GM19240 (cell line): ENCODE measurements at regions not wholly inside any gene's neighbourhood (a gene's known extent, or its start where the extent isn't known, plus 50 kb on each side); places are given as distances from the start of the nearest gene placed in this dataset.

Source experiments
- DNase-seq: peaks from one replicate; pipeline ENCODE4 v3.0.0; 2011; ENCODE audit warnings: low spot score; ENCODE audit not compliant: insufficient read length

DNA sequence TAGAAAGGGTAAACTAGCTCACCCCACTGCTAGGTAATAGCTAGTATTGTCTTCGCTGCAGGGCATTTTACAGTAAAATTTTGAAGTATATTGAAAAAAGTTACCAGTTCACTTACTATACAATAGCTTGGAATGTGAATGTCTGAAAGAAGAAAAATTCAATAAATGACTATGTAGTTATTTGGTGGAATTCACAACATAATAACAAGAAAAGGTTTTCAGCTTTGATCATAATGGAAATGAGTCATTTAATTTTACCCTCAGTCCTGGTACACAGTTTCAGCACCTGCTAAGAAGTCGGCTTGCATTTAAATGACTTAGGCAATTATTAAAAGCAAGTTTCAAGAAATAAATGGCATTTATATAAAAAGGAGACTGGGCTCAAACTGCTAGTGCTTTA, 90.4 kb downstream of the NUP35 start:
- DNase-seq: no peak

DNA sequence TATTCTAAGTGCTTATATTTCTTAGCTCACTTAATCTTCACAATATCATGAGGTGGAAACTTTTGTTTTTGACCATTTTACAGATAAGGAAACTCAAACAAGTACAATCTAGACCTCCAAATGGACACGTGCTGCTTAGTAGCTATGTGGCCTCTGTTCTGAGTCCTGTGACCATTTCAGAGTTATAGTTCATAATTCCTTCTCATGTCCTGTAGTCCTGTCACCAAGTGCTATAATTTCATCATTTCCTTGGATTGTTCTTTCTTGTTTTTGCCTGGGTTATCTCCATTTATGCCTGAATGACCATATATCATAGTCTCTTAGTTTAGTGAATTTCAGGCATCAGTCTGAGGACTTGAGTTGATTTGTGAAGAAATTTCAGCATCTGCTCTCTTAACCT, 91.7 kb downstream of the NUP35 start:
- no peak for DNase-seq

DNA sequence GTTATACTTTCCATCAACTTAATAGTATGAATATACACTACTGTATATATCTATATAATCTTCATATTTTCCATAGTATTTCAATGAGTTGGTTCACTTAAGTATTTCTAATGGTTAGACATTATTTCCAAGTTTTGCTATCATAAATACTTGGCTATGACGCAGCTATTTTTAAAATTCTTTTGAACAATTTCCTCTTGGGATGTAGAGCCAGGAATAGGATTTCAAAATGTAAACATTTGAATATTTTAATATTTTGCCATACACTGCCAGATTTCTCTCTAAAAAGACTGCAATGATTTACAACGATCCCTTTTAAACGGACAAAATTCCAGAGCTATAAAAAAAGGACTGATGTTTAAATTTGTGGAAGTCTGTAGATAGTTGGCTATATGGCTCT, 95.6 kb downstream of the NUP35 start:
- DNase-seq: no peak

DNA sequence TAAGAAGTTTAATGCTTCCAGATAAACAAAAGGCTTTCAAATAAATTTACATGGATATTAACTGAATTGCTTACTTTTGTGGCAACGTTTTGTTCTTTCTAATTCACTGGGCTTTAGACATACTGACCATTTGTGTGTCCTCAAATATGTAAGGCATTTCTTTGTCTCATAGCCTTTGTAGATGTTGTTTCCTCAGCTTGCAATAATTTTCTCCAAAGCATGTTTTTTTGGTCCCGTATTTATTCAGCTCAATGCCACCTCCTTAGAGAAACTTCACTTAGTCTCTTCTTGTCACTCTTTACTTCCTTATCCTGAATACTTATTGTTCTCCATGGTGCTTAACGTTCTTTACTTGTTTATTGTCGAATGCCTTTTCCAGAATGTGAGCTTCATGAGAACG, 98.5 kb downstream of the NUP35 start:
- no peak for DNase-seq

DNA sequence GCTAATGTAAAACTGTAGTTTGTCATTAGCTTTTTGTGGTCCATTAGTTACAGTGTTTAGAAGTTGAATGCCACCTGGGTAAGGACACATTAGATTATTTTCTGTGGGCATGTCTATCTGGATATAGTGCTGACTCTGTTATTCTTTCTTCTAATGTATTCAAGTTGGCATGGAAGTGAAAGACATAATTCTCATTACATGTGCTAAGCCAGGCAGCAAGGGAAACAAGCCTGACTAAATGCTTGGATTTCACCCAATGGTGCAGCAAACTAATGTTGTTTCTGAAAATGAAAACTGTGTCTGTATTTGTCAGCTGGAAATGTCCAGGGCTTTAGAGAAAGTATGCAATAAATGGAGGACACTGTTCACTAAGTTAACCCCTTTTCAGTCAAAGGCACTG, 100.7 kb downstream of the NUP35 start:
- DNase-seq: no peak

DNA sequence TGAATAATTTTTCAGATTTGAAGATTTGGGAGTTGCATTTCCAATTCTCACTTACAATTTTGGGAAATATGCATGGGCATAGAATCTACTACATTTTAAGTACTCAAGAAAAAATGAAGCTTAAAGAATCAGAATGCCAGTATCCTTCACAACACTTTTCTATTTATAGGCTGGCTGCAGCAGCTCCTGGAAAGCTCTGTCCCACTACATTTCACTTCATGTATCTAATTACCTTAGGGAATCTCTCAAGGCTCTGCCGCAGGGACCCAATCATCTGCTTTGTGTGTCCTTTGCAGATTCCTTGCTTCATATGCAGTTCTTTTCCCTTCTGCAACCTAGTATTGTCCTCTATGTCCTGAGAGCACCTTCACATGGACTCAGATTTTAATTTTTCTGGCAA, 102.9 kb downstream of the NUP35 start:
- no peak for DNase-seq

DNA sequence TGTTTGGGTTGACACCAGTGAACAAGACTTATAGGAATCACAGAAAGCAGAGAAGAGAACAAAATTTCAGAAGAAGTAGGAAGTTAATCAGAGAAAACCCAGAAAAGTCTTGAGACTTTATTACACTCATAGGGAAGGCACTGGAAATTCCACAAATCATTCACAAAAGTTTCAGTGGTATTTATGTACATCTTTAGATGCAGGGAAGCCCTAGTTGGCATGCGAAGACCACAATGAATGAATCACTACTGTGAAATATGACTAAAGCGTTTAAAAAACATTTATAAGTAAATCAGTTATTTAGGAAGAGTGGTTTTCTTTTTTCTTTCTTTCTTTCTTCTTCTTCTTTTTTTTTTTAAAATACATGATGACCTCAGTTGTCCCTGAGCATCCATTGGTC, 105.1 kb downstream of the NUP35 start:
- DNase-seq: no peak

DNA sequence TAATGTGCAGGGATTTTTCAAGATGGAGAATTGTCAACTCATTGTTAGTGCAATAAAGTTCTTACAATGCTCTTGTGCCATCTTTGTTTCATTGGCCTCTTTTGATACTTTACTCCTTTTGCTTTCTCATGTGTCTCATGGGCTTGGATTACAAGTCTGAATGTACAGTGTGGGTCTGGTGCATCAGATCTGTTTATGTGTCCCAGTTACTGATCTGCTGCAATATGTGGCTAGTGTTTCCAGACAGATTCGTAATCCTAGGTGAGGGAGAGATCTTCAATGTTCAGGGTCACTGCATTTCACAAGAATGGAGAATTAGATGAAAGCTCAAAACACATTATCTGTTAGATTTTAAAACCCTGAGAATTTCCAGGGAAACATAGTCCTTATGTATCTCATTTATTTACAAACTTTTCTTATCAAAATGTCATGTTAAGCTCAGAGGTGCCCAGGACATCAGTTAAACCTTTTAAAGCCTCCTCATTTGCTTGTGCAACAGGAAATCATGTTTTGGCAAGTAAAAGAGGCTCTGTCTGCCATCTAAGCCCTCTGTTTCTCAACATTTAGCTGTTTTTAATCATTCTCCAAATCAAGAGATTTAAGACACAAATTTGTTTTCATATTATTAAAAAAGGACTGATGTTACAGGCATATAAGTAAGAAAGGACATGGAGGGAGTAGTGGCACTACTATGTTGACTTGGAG, 108.1 kb downstream of the NUP35 start:
- no peak for DNase-seq

DNA sequence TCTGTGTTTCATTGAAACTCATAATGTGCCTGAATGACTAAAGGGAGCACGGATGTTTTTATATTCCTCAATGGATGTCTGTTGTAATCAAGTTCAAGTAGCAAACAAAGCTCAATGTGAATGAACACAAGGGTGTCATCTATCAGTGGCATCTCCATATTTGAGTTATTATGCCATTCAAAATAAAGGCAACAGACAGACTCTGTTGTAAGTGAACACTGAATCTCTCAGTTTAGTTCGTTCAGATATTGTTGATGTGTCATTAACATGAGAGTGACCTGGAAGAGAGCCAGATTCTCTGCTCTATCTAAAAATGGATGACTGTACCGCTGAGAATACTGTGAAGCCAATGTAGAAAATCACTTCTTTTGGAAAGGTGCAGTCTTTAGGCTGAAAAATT, 118.7 kb downstream of the NUP35 start:
- DNase-seq: no peak

DNA sequence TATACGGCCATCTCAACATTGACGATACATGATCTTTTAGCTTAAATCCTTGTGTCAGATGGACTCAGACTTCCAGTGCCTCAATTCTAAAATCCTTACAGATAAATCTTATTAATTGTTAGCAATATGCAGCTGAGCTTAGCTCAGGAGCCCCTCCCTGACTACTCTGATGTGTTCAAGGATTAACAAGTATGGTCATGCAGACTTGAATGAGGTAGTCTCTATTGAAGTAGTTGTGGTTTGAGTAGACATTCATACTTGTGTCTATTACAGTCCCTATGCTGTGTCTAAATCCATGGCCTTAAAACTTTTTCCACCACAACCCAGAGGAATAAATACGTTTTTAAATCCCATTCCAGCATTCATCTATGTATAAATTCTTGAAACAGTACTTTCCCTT, 119.5 kb downstream of the NUP35 start:
- DNase-seq: no peak

DNA sequence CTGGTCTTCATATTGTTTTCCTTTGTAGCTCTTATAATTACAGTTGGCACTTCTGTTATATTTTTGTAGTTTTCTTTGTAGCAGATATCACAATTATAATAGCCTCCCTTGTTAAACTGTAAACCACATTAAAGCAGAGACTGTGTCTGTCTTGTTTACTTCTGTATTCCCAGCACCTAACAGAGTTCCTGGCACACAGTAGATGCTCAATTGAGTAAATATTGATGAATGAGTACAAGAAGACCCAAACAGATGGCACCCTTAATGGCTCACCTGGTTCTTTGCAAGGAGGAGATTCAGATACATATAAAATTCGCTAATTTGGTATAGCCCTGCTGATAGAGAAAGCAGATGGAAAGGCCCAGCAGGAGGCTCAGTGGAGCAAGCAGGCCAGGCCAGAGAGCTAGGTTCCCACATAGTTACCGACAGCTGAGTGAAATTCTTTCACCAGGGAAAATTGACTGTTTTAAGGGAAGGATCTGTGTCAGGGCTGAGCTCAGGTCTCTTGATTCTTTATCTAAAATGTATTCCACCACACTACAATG, 120.1 kb downstream of the NUP35 start:
- DNase-seq: no peak

DNA sequence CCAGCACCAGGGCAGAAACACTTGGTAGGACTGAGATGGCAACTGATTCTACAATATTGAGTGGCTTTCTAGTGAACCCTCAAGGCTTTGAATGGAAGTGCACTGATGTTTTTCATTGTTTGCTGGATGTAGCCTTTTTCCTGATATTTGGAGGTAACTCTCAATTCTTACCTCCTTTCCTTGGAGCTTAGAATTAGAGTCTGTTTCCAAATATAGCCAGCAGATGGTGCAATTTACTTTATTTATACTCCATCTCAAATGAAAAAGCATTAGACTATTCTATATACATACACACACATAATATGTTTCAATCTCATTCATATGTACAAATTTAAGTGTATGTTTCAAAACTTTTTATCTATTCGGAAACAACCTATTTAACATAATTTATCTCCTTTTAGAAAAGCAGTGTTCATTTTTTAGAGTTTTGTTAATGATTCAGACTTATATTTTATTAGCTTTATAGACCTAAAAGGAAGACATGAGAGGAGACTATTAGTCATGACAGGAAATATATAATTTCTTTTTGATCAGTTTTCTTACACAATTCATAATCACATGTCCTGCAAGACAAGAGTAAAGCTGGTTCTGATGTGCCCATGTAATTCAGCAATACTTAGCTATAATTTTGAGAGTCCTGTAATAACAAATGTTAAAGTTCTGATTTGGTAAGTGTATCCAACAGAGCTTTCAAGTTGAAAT, 124.8 kb downstream of the NUP35 start:
- no peak for DNase-seq

DNA sequence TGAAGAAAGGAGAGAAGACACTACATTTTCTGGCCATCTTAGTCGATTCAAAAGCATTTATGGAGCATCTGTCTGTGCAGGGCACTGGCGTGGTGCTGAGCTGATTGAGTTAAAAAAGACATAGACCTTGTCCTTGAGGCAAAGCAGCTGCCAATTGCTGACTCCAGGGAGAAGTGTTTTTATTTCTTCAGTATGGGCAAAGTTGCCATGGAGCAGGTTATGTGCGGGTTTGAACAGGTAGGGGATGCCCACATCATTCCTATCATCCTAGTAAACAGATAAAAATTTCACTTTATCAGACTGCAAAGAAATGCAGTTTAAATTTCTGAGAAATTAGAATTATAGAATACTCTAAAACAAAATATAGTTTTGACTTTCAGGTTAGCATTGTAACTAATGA, 125.8 kb downstream of the NUP35 start:
- no peak for DNase-seq

DNA sequence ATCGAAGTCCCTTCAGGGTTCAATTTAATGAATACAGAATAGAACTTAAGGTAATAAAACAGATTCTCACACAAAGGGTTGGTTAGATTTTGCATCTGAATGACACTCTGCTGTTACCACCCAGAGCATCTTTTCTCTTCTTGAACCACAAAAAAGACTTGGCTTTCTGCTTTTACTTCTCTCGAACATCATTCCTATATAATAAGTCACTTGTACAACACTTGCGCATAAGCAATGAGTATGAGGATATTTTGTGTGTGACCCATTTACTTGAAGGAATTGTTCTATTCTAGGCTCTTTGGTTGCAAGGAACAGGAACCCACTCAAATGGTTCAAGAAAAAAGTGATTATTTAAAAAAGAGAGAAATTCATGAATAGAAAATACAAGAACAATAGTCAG, 126.2 kb downstream of the NUP35 start:
- no peak for DNase-seq

DNA sequence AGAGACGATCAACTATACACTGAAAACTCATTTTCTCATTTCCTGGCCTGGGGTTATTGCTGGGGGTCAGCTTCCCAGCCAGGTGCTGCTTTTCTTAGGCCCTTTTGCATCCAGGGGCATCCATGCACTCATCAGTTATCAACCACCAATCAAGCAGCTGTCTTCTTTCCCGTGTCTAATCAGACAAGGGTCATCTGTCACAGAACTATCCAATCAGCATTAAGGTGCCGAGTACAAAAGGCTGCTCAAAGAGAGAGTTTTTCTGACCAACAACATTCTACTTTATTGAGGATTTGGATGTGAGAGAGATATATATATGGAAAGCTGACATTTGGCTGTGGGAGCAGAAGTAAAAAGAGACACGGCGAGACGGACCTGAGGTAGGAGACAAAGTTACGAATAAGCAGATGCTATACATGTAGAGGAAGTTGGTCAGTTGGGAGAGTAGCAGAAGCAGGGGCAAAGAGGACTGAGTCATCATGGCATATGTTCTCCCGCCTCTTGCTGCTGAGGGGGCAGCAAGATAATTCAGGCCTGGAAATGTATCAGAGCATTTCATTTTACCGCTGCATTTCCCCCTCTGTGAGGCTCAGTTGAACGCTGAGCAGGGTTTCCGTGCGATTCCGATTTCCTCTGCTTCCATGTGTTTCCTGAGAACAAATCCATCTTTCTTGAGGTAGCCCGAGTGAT, 129.3 kb downstream of the NUP35 start:
- no peak for DNase-seq

DNA sequence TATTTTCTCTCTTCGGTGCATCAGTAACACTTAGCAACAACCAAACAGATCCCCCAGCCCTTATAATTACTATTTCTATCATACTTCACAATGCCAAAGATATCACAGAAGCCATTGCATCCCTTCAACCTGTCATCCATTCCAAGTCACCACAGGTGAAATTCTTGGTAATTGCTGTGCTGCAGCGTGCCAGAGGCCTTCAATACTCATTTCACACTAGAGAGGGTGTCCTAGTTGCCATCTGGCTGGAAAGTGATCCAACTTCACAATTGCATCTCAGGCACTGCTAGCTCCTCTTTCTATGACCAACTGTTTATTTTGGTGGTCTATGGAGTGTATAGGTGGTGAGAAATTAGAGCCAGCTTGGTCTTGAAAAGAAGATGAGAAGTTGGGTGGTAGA, 131.2 kb downstream of the NUP35 start:
- DNase-seq: no peak

DNA sequence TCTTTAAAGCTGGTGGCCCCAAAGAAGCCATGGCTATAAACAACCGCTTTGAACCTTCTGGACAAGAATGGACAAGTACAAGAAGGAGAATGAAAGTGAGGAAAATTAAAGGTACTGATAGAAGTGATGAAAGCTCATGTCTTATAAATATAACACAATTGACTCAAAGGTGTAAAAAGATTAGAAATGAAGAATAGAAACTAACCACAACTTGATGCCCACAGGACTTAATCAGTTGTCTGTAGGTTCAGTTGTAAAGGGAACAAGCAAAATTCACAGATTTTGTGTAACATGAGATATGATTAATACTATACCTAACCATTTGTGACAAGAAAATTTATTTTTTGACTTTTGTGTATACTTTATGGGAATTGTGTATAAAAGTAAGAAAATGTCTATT, 135.7 kb downstream of the NUP35 start:
- no peak for DNase-seq

DNA sequence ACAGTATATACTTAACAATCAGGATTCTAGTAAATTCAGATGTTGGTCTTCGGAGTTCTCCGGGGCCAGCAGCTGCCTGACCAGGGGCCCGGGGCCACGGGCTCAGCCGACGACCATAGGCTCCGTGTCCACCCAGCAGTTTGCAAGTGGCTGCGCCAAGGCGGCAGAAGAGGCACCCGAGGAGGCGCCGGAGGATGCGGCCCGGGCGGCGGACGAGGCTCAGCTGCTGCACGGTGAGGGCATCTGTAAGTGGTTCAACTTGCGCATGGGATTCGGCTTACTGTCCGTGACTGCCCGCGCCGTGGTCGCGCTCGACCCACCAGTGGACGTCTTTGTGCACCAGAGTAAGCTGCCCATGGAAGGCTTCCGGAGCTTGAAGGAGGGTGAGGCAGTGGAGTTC, 136.3 kb downstream of the NUP35 start:
- no peak for DNase-seq

DNA sequence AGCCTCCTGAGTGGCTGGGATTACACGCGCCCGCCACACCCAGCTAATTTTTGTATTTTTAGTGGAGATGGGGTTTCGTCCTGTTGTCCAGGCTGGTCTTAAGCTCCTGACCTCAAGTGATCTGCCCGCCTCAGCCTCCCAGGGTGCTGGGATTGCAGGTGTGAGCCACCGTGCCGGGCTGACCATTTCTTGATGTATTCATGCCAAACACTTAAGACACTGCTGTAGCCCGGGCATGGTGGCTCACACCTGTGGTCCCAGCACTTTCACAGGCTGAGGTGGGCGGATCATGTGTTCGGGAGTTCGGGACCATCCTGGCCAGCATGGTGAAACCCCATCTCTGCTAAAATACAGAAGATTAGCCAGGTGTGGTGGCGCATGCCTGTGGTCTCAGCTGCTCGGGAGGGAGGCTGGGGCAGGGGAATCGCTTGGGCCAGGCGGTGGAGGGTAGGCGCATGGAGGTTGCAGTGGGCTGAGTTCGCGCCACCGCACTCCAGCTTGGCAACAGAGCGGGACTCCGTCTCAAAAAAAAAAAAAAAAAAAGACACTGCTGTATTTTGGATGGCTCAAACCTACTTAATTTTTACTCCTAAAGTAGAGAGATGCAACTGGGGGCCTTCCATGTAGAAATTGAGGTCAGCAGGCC, 140.8 kb downstream of the NUP35 start:
- no peak for DNase-seq

DNA sequence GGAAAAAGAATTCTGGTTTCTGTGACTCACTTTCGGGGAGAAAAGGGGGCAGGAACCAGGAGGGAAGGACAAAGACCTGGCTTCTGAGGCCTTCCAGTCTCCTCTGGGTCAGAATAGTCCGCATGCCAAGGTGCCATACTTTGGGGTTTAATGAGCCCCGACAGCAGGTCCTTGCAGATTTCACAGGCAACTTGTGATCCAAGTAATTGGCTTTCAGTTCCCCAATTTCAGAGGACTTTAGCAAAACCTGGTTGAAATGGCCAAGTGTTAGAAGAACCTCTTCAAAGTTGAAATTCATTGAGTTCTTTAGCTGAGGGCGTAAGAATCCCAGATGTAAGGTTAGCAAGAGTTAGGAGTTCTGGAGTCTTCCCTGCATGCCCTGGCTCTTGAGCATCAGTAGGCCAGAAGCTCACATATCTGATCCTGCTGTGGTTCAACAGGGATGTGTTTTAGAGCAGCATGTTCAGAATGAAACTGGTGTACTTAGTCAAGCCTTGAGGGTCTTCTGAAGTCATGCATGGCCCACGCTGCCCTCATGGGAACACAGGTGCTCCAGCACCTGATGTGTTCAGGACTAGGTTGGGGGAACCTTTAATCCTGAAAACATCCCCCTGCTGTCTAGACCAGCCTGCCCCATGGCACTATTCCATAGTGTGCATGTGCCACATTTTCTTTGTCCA, 143.0 kb downstream of the NUP35 start:
- DNase-seq: no peak

DNA sequence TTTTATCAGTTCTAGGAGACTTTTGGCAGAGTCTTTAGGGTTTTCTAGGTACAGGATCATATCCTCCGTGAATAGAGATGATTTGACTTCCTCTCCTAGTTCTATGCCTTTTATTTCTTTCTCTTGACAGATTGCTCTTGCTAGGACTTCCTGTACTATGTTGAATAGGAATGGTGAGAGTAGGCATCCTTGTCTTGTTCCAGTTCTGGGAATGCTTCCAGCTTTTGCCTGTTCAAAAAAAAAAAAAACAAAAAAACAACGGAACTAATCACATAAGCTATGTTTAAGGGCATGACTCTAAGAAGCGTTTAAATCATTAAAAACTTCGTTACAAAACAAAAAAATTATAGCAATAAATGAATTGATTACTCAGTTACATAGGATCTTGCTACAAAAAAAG, 145.7 kb downstream of the NUP35 start:
- DNase-seq: no peak
